Activated effector memory CD4-positive, alpha-beta T cell treated with anti-CD3 and anti-CD28 coated beads, Interleukin-2, amount 50 U/mL, for 16 hours (primary cell): ENCODE measurements at regions not wholly inside any gene's neighbourhood (a gene's known extent, or its start where the extent isn't known, plus 50 kb on each side); places are given as distances from the start of the nearest gene placed in this dataset.
"Not testable (repeated sequence)": the region's sequence is repeated elsewhere in the genome, so short reads cannot be mapped to it uniquely, and the experiment has no call there.

ENCODE experiments used
- DNase-seq: peaks from one replicate; pipeline ENCODE4 v3.0.0-alpha.2; 2020

DNA sequence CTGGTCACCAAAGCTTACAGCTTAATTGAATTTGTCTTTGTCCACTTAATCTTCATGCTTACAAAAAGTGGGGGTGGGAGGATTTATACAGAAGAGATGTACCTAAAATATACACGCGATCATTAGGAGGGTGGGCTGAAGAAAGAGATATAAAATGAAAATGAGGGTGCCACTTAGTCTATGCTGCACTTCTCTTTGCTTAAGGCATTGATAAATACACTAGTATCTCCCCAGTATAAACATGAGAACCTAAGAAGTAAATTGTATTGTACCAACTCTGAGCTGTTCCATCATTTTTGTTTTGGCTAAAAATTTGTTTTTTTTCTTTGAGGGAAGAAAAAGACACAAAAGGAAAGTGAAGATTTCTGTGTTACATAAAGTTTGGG, 170.8 kb upstream of the ZNF217 start:
- no peak for DNase-seq

DNA sequence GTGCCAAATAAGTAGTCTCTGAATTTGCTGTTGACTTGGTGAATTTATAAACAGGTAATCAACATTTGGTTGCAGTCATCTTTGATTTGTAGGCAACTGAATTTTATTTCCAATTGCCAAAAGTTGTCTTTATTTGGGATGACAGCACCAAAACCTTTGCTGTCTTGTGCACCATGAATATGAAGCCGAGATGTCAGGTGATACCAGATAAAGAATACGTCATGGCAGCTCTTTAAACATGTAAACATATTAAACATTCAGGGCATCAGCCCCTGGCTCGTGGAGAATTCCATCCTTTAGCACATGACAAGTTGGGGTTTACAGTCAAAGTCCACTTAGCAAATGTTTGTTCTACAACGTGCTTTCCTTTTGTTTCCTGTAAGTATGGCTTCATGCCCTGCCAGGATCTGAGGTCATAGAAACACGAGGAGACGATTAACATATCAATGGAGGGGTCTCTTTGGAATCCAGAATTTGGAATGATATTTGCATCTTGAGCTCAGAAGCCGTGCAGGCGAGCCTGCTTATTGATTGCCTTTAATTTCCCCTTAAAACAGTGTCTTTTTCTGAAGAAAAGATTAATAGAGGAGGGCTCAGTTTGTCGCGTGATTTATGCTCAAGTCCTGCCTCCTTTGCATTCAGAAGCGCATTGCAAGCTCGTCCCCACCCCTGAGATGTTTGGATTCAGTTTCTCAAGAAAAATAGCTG, 170.2 kb upstream of the ZNF217 start:
- DNase-seq, result no peak

DNA sequence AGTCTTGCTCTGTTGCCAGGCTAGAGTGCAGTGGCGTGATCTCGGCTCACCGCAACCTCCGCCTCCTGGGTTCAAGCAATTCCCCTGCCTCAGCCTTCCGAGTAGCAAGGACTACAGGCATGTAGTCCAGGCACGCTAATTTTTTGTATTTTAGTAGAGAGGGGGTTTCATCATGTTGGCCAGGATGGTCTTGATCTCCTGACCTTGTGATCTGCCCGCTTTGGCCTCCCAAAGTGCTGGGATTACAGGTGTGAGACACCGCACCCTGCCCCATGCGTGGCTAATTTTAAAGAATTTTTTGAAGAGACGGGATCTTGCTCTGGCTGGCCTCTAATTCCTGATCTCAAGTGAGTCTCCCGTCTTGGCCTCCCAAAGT, 168.8 kb upstream of the ZNF217 start:
- not testable (repeated sequence) for DNase-seq

DNA sequence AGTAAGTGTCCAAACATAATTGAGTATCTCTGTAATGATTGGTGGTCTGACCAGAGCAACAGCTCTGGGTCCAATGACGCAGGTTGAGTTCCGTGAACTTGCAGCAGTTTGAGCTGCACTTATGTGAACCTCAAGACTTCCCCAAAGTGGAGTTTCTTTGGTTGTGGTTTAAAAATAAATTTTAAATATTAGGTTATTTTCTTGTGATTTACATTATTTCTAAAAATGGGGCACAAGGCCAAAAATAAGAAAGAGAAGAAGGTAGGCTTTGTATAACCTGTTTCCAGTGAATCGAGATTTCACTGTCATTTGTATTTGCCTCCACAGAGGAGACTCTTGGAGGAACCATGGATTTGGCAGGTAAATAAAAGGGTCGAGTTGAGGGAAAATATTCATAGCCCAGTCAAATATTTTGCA, 166.4 kb upstream of the ZNF217 start:
- DNase-seq, result no peak

DNA sequence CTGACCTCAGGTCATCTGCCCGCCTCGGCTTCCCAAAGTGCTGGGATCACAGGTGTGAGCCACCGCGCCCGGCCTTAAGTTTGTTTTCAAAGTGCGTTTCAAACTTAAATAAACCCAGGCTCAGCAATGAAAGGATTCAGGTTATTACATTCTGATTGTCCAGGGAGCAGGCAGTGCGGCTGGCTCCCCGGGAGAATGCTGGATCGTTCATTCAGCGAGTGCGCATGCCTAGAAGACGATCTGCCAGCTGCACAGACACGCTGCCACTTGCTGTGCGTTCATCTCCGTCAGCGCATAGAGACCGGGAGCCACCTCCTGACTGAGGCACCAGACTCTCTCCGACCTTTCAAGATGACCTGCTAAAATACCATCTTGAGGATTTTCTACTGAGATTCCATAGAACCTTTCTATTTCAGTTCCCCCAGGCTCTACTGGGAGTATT, 163.9 kb upstream of the ZNF217 start:
- no peak for DNase-seq

DNA sequence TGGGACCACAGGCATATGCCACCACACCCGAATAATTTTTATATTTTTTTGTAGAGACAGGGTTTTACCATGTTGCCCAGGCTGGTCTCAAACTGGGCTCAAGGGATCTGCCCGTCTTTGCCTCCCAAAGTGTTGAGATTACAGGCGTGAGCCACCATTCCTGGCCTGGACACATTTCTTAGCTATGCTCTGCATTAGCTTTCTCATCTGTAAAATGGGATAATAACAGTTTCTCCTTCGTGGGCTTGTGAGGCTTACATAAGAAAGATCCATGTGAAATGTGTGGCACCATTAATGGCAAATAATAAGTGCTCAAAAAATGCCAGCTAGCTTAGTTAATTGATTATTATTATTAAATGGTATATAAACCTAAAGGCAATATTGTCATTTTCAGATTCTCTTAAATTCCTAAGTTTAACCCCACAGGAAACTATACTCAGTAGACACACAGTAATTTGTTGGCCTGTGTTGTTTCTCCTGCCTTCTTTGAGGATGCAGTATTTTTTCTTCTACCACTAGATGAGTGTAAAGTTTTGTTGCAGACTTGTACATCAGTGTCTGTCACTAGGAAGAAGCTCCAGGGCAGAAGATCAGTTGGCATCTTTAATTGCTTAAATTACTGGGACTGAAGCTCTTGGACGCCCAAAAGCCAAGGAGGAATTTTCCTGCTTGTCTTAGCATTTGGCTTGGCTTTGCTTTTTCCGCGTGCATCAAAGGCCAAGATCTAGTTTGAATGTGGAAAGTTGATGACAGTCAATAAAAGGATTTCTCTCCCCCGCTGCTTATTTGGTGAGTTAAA, 162.3 kb upstream of the ZNF217 start:
- DNase-seq, result no peak

DNA sequence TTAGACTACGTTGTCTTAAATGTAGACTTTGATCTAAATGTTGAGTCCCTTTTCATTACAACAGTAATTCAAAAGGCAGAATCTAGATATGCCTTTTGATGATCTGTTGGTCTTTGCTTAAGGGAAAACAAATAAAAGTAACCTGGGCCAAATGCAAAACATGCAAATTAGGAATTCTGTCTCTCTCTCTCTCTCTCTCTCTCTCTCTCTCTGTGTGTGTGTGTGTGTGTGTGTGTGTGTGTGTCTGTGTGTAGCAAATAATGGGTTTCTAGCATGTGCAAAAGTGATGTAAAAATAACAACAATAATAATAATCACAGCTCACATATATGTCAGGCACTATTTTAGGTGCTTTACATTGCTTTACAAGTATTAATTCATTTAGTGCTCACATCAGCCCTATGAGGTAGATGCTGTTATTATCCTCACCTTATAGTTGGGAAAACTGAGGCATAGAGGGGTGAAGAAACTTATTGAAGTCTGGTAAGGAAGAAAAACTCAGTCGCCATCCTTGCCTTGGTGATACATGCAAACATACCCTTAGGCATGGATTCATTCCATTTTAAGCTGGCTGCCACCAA, 160.3 kb upstream of the ZNF217 start:
- no peak for DNase-seq

DNA sequence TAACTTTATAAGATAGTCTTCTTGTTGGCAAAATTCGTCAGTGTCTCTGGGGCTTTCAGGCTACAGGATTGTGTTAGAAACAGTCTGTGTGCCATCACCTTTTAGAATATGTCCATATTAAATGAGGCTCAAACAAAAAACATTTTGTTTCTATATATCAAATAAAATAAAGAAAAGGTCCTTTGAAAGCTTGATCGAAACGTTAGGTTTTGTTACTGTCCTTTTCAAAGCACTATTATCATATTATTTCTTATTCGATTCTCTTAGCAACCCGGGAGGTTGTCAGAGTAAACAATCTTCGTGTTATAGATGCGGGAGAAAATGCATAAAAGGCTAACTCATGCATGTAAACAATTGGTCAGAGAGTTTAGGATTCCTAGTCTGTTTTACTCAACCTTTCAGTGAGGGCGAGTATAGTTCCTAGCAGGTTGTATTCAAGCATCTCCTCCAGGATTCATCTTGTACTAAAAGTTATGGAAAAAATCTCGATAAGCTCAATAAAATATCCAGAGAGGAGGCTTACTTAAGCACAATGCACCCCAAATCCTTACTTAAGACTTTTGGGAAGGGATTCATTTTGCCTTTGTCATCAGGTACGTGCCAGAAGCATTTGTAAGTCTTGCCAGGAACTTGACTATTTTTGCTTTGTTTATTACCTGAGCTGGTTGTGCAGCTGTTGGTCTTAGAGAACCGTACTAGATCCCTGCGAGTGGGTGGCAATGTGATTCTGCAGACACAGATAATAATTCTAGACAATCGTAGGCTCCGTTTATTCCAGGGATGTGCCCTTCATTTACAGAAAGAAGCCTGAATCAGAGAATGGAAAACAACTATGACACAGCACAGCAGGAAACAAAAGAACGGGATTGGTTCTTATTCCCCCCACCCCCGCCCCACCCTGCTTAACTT, 159.6 kb upstream of the ZNF217 start:
- no peak for DNase-seq

DNA sequence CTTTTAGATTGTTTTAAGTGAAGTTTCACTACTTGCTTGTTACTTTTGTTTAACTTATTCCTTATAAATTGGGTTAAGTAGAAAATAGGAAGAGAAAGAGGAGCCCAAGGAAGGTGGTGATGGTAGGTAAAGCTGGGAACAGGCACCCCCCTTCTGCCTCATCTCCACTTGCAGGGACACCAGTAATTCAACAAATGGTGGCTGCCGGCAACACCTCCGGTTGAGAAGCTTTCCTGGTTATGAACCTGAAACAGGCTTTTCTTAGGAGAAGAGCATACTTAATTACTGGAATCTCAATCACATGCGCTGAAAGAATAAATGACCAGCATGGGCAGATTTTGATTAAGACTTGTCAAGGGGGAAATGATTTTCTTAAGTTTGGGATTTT, 158.9 kb upstream of the ZNF217 start:
- no peak for DNase-seq

DNA sequence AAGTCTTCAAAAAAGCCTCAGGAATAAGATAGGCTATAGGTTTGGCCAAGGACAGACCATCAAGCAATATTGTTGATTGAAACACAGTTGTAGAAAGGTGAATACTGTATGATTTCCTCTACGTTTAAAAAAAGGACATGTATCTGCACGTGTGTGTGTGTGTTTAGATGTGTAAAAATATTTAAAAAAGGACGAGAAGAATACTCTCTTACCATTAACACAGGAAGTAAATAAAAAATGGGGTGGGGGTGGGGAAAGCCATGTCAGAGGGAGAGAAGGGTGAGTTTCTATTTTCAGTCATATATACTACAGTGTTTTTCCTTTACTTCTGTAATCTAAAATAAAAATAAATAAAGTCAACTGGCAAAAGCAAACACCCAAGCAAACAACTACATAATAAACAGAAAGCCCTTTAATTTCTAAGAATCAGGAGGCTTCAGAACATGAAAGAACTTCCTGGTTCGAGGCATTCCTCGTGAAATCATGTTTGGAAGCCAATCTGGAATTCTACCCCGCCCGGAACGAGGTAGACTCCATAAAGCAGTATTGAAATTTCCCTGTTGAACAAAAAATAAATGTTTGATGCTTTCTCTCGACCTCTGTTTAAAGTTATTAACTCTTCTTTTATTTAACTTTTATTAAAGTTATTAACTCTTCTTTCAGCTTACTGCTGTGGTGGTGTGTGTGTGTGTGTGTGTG, 158.1 kb upstream of the ZNF217 start:
- no peak for DNase-seq

DNA sequence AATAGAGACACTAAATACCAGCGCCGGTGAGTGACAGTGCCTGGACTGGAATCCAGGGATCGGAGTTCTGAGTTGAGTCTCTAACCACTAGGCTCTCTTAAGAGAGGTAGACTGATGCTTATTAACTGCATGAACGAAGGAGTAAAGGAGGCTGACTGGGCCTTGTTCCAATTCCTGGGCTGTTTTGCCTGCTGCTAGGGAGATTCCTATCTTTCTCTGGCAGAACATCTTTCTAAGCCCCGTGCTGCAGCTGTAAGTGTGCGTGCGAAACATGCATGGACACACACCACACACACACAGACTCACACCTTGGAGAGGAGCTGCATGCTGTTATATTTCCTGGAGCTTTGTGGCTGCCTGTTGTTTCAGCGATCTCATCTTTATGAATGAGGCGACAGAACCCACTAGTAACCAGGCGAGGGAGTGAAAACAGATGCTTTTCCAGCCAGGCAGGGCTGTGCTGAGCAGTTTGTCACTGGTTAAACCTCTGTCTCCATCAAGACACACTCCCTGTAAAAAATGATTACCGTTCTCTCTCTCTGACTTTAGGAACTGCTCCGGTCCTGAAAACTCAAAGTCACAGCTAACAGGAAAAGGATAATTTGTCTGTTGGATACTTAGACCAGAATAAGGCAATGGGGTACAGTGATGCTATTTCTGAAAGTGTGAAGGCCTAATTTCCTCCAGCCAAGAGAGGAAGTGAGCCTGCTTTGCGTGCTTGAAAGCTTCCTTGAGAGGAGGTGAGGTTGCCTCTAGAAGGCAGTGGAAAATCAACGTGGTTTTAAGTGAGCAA, 157.4 kb upstream of the ZNF217 start:
- DNase-seq, result no peak

DNA sequence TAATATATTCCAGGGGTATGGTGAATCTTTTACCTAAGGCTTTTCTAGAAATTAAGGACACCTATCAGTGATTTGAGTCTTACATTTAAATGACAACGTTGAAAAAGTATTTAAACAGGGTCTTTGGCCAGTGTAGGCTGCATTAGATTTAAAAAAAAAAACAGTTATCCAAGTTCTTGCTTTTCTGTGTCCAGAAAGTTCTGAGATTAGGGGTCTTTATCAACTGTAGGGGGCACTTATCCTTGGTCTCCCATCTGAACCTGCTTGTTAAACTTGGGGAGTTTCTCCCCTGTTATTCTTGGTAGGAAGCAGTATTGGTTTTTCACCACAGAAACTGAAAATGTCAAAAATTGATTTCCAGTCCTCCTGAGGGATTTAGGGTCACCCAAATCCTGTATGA, 155.9 kb upstream of the ZNF217 start:
- no peak for DNase-seq

DNA sequence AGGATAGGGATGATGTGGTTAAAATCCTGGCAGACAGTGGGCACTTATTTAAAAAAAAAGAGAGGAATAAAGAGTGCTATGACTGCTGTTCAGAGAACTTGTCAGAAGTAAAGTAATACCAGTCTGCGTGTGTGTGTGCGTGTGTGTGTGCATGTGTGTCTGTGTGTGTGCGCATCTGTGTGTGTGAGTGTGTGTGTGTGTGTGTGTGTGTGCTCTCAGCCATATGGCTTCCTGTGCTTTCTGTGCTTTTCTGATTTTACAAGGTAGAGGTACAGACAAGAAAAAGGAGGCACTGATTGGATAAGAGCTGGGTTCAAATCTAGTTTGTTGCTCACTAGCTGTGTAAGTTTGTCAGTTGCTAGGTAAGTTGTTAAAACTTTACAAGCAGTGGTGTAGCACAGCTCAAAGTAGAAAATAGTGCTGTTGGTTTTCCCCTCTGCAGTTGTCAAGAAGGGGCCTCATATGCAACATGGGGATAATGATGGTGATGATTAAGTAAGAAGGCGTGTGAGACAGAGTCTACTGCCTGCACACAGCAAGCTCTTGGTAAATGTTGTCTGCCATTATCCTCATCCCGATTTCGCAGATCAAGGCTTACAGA, 155.3 kb upstream of the ZNF217 start:
- DNase-seq, result no peak

DNA sequence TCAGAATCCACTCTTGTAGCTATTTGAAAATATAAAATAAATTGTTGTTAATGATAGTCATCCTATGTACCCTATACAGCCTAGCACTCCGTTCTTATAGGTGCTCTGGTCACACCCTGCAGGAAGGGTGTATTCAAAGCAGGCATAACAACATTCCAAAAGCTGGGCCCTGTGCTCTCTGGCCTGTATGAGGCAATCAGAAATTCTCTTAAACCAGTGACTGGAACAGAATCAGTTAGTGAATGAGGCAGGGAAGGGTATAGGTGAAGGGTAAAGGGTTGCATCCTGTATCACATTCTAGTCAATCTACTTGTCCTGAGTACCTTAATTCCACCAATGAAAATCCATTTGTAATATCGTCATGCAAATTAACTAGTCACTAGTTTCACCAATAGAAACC, 154.5 kb upstream of the ZNF217 start:
- no peak for DNase-seq

DNA sequence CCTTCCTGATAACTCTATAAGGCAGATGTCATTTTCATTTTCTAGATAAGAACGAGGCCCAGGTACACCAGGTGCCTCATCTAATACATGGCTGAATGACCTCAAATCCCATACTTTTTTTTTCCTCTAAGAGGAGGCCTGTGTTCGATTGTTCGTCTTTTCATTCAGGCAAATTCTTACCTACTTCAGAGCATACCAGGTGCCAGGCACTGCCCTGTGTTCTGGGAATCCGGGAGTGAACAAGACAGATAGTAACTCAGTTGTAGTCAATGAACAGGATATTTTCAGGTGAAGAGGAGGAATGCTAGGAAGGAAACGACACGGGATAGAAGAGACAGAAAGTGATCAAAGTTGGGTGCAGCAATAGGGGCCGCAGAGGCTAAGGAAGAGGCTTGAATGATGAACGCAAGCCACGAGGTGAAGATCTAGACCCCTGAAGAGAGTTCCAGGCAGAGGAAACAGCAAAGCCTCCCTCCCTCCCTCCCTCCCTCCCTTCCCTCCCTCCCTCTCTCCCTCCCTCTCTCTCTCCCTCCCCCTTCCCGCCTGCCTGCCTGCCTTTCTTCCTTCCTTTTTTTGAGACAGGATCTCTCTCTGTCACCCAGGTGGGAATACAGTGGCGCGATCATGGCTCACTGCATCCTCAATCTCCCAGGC, 150.1 kb upstream of the ZNF217 start:
- no peak for DNase-seq

DNA sequence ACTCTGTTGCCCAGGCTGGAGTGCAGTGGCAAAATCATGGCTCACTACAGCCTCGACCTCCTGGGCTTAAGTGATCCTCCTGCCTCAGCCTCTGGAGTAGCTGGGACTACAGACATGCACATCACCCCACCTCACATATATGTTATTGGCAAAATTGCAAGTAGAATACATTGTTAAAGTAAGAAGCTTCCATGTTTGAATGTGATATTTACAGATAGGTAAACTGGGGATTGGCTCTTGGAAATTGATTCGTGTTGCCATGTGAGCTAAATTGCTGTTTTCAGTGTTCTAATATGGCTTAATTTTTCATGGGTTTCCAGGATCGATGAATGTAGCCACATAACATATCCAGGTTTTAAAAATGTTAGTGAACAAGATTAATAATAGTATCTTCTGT, 149.0 kb upstream of the ZNF217 start:
- no peak for DNase-seq

DNA sequence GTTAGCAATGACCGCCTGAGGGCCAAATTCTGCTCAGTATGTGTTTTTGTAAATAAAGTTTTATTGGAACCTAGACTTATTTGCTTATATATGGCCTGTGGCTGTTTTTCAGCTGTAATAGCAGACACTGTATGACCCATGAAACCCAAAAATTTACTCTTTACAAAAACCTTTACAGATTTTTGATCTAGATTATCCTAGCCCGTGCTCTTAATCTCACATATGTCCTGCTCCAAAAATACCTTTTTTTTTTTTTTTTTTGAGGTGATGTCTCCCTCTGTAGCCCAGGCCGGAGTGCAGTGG, 148.0 kb upstream of the ZNF217 start:
- no peak for DNase-seq

DNA sequence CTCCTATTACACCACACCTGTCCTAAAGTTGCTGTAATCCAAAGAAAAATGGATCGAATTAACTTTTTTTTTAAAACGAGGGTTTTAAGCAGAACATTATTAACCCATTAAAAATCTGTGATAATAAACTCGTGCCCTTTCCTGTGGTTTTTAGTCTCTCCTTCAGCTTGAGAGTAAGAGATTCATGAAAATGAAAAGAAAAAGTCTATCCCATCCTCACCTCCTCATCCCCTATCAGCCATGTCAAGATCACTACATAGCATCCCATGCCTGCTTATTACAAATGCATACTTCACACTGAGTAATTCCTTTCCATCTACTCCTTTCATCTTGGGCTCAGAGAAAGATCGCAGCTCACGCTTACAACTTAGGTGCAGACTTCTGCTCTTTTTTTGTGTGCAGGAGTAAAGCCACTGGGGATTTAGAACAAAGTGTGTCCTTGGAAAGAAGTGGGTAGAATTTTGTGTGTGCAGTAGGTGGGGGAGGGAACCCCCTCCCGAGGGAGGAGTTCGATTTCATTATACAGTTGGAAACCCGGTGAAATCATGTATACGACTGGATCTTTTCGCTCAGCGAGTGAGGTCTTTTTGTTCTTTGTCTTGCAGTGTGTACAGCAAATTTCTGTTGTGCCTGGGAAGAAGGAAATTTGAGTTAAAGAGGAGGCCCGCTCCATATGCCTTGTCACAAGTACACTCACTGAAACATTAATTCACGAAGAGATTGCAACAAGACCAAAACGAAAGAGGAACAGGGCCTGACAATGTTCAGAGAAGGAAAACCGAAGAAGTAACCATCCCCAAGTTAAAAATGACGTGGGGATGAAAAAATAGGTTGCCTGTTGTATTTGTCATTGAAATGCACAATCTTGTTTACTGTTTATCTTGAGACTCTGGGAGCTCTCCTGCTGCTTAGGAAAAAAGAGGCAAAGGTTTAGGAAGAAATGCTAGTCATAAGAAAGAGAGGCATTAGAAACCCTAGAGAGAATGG, 146.5 kb upstream of the ZNF217 start:
- DNase-seq, result no peak

DNA sequence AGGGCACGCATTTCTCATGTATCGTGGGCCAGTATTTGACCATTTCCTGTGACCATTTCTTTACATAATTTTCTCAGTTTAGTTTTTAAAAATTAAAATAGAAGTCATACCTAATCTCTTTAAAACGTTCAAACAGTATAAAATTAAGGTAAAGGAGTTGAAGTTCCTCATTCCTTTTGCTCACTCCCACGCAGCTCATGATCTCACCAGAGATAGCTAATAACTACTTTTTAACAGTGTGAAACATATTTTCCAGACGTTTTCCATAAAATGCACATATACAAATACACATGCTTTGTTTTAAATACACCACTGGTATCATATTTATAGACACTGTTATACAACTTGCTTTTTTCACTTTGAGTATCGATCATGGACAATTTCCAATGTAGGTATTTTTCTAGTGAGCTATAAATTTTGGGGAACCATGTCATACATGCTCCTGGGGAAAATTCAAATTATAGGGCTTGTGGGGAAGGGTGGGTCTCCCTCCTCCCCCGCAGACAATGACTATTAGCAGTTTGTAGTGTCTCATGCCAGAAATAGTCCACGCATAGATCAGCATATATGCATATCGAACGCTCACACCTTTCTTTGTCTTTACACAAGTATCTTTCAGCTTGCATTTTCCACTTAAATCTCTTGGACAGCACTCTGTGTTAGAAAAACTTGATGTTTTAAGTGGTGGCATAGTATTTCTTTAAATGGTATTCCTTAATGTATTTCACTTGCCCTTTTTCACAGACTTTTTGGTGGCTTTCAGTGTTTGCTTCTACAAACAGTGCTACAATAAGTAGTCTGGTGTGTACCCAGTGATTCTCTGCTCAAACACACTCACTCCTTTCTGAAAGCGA, 145.5 kb upstream of the ZNF217 start:
- DNase-seq, result no peak
